SK-N-SH (cell line): ENCODE measurements at regions not wholly inside any gene's neighbourhood (a gene's known extent, or its start where the extent isn't known, plus 50 kb on each side); places are given as distances from the start of the nearest gene placed in this dataset.

Experiments
- CTCF ChIA-PET: fragments of 300-600, 350-600 bp; formaldehyde crosslinking; extraction: SDS; loops from one replicate; lab custom pipeline; 2021; lab: Yijun Ruan, JAX
- POLR2A ChIA-PET: fragments of 350-600 bp; sonication (Branson Sonifier 250); formaldehyde crosslinking; extraction: SDS; loops from one replicate; lab custom pipeline; 2020; ENCODE audit warnings: antibody characterized with exemption, inconsistent platforms; lab: Yijun Ruan, JAX
- DNase-seq: peaks from one replicate; pipeline ENCODE4 v3.0.0; 2012
- H2AFZ ChIP-seq: fragments of 200-600 bp; sonication (generic); 2 replicates; pipeline ENCODE4 v1.8.1; 2016; ENCODE audit warnings: antibody characterized with exemption, mild to moderate bottlenecking, low read depth
- H3F3A ChIP-seq: fragments of 200-600 bp; sonication (generic); replicated peaks from 2 replicates; pipeline ENCODE3; 2016; ENCODE audit warnings: antibody characterized with exemption, mild to moderate bottlenecking; ENCODE audit not compliant: insufficient read depth
- H3K27ac ChIP-seq, 2 experiments: fragments of 200-500 bp in 1 of 2; fragments of 200-600 bp in 1 of 2; sonication (Bioruptor generic) in 1 of 2; sonication (generic), shearing (Covaris generic) in 1 of 2; 2 replicates each; pipeline versions ENCODE4 v1.5.1 to v1.6.1; 2014 to 2016; ENCODE audit warnings: low read depth in 2 of 2, inconsistent platforms in 1 of 2, low read length in 1 of 2, mild to moderate bottlenecking in 1 of 2, mixed read lengths in 1 of 2
- H3K27me3 ChIP-seq: fragments of 200-600 bp; sonication (generic), shearing (Covaris generic); 2 replicates; pipeline ENCODE4 v1.6.1; 2016; ENCODE audit warnings: mixed run types; ENCODE audit not compliant: insufficient read depth
- H3K36me3 ChIP-seq, 2 experiments: fragments of 200-500 bp in 1 of 2; fragments of 200-600 bp in 1 of 2; sonication (Bioruptor generic) in 1 of 2; sonication (generic) in 1 of 2; replicated peaks in 1 of 2; 2 replicates each; pipeline versions ENCODE3 to v1.5.1; 2014 to 2016; ENCODE audit warnings: low read length in 1 of 2, mild to moderate bottlenecking in 1 of 2; ENCODE audit not compliant: insufficient read depth in 2 of 2, control insufficient read depth in 1 of 2
- H3K4me1 ChIP-seq, 2 experiments: fragments of 200-500 bp in 1 of 2; fragments of 200-600 bp in 1 of 2; sonication (Bioruptor generic) in 1 of 2; sonication (generic), shearing (Covaris generic) in 1 of 2; 2 replicates each; pipeline versions ENCODE4 v1.5.1 to v1.6.1; 2014 to 2016; ENCODE audit warnings: low read depth in 1 of 2, low read length in 1 of 2, mixed run types in 1 of 2; ENCODE audit not compliant: insufficient read depth in 2 of 2, control insufficient read depth in 1 of 2
- H3K4me2 ChIP-seq: fragments of 200-600 bp; sonication (generic), shearing (Covaris generic); 2 replicates; pipeline ENCODE4 v1.6.1; 2017; ENCODE audit warnings: mixed run types
- H3K4me3 ChIP-seq, 2 experiments: fragments of 200-500 bp in 1 of 2; fragments of 200-600 bp in 1 of 2; sonication (Bioruptor generic) in 1 of 2; sonication (generic), shearing (Covaris generic) in 1 of 2; 2 replicates each; pipeline versions ENCODE4 v1.5.1 to v1.8.1; 2014 to 2016; ENCODE audit warnings: low read depth in 2 of 2, inconsistent platforms in 1 of 2, low read length in 1 of 2, mild to moderate bottlenecking in 1 of 2, mixed read lengths in 1 of 2, moderate library complexity in 1 of 2
- H3K79me2 ChIP-seq: fragments of 200-600 bp; sonication (generic); 2 replicates; pipeline ENCODE4 v1.8.1; 2017; ENCODE audit warnings: mild to moderate bottlenecking; ENCODE audit not compliant: insufficient read depth
- H3K9ac ChIP-seq: fragments of 200-600 bp; sonication (generic); 2 replicates; pipeline ENCODE4 v1.6.1; 2017; ENCODE audit warnings: mixed run types
- H3K9me2 ChIP-seq: fragments of 200-600 bp; sonication (generic); 2 replicates; pipeline ENCODE4 v1.6.1; 2017; ENCODE audit warnings: mixed run types
- H3K9me3 ChIP-seq: fragments of 200-600 bp; sonication (generic); 2 replicates; pipeline ENCODE4 v1.6.1; 2017; ENCODE audit warnings: mixed run types, mild to moderate bottlenecking, moderate library complexity
- H4K20me1 ChIP-seq: fragments of 200-600 bp; sonication (generic); 2 replicates; pipeline ENCODE4 v1.6.1; 2017; ENCODE audit warnings: mild to moderate bottlenecking, mixed run types; ENCODE audit not compliant: insufficient read depth
- CHD2 ChIP-seq: fragments of 150-350 bp; IDR thresholded peaks from 2 replicates; pipeline ENCODE4 v1.6.1; 2018; ENCODE audit warnings: low read length; ENCODE audit not compliant: partially characterized antibody
- ELF1 ChIP-seq: IDR thresholded peaks from 2 replicates; pipeline ENCODE4 v1.4.0; 2012
- EZH2phosphoT487 ChIP-seq: fragments of 200-600 bp; sonication (generic); IDR thresholded peaks from 2 replicates; pipeline ENCODE4 v1.6.1; 2017; ENCODE audit warnings: low read depth, mixed run types, mild to moderate bottlenecking, antibody characterized with exemption, moderate library complexity, borderline replicate concordance
- FOSL2 ChIP-seq: IDR thresholded peaks from 2 replicates; pipeline ENCODE4 v1.4.0; 2012; ENCODE audit warnings: low read depth, mild to moderate bottlenecking, moderate library complexity, borderline replicate concordance
- FOXJ3 ChIP-seq: sonication (generic); formaldehyde crosslinking; IDR thresholded peaks from 2 replicates; pipeline ENCODE4 v1.5.1; 2020; ENCODE audit warnings: mild to moderate bottlenecking, missing genetic modification reagents
- GABPA ChIP-seq: IDR thresholded peaks from 2 replicates; pipeline ENCODE4 v1.4.0; 2012; ENCODE audit warnings: low read depth, mild to moderate bottlenecking
- GATA2 ChIP-seq: sonication (generic); formaldehyde crosslinking; IDR thresholded peaks from 2 replicates; pipeline ENCODE4 v1.5.0; 2020; ENCODE audit warnings: mild to moderate bottlenecking, missing genetic modification reagents
- IRF3 ChIP-seq: fragments of 150-350 bp; IDR thresholded peaks from 2 replicates; pipeline ENCODE4 v1.6.1; 2016; ENCODE audit warnings: mild to moderate bottlenecking, low read depth, low read length
- JUND ChIP-seq: IDR thresholded peaks from 2 replicates; pipeline ENCODE4 v1.4.0; 2012
- MAX ChIP-seq: IDR thresholded peaks from 2 replicates; pipeline ENCODE4 v1.4.0; 2012; ENCODE audit warnings: low read depth
- MXI1 ChIP-seq: IDR thresholded peaks from 2 replicates; pipeline ENCODE4 v1.6.1; 2012; ENCODE audit warnings: mild to moderate bottlenecking, low read depth, low read length, improper control_type of control experiment
- NRF1 ChIP-seq: IDR thresholded peaks from 2 replicates; pipeline ENCODE4 v1.6.1; 2012; ENCODE audit warnings: low read depth, mild to moderate bottlenecking, low read length
- PBX3 ChIP-seq: IDR thresholded peaks from 2 replicates; pipeline ENCODE4; 2012
- RAD21 ChIP-seq: IDR thresholded peaks from 2 replicates; pipeline ENCODE4 v1.6.1; 2012; ENCODE audit warnings: mild to moderate bottlenecking, low read length
- REST ChIP-seq: IDR thresholded peaks from 2 replicates; pipeline ENCODE4 v1.6.1; 2012; ENCODE audit warnings: mild to moderate bottlenecking, low read depth, low read length, moderate library complexity
- TCF12 ChIP-seq: IDR thresholded peaks from 2 replicates; pipeline ENCODE4 v1.4.0; 2012
- USF2 ChIP-seq: fragments of 150-350 bp; IDR thresholded peaks from 2 replicates; pipeline ENCODE4 v1.6.1; 2017; ENCODE audit warnings: antibody characterized with exemption, low read length, low read depth, borderline replicate concordance
- YY1 ChIP-seq: IDR thresholded peaks from 2 replicates; pipeline ENCODE4 v1.4.0; 2012; ENCODE audit warnings: low read depth, mild to moderate bottlenecking
- ZBTB33 ChIP-seq: IDR thresholded peaks from 2 replicates; pipeline ENCODE4 v1.4.0; 2012; ENCODE audit warnings: low read depth, borderline replicate concordance
- WGBS: methylation state at CpG from one replicate; pipeline ENCODE4 v1.1.6; 2017; ENCODE audit warnings: low lambda C conversion rate; 5-methylcytosine and 5-hydroxymethylcytosine counted together

- Histone ChIP-seq H2AFZ (no peak overlapping the region), H3K9me3 (no peaks in the 10 kb centered on the region)
- no peak for TF ChIP-seq YY1
- no peak for TF ChIP-seq TCF12
- no peak for TF ChIP-seq ZBTB33
- no peak for TF ChIP-seq MAX
- TF ChIP-seq USF2, result no peak
- TF ChIP-seq REST, result no peak
- TF ChIP-seq GABPA, result no peak
- no peak for TF ChIP-seq EZH2phosphoT487
- no peak for TF ChIP-seq FOXJ3 (CRISPR knock-in tag)
- TF ChIP-seq JUND, result no peak
- no peak for TF ChIP-seq IRF3
- no peak for TF ChIP-seq GATA2
- no peak for TF ChIP-seq RAD21
- TF ChIP-seq NRF1, result no peak
- no peak for TF ChIP-seq CHD2
- no peak for TF ChIP-seq PBX3
- TF ChIP-seq FOSL2, result no peak
- TF ChIP-seq MXI1, result no peak
- no peak for TF ChIP-seq ELF1
- TF ChIP-seq, all 33 proteins: peak for 0
- POLR2A ChIA-PET, result no interaction called here
- H3K79me2 ChIP-seq, result no peaks in the 10 kb centered on the region
- H3F3A ChIP-seq, result no peaks in the 10 kb centered on the region
- no peaks in the 10 kb centered on the region for H3K9me2 ChIP-seq
- no peak overlapping the region for H3K4me2 ChIP-seq
- H3K4me3 ChIP-seq, result no peak overlapping the region
- H3K9ac ChIP-seq, result no peak overlapping the region
- no peaks in the 10 kb centered on the region for H3K4me1 ChIP-seq
- CTCF ChIA-PET, result no interaction called here
- H3K36me3 ChIP-seq, result no peaks in the 10 kb centered on the region
- no peak for DNase-seq
- no peaks in the 10 kb centered on the region for H3K27me3 ChIP-seq
- 7% methylated on average over 9 of the region's 10 CpGs for WGBS
- no peaks in the 10 kb centered on the region for H4K20me1 ChIP-seq
- no peak overlapping the region for H3K27ac ChIP-seq
Measured at GRCh38 chr15:24054547-24055245, 367.6 kb upstream of the NDN start.
